Keratinocyte (primary cell): ENCODE measurements at regions not wholly inside any gene's neighbourhood (a gene's known extent, or its start where the extent isn't known, plus 50 kb on each side); places are given as distances from the start of the nearest gene placed in this dataset.

Experiments used
- DNase-seq: peaks from one replicate; pipeline ENCODE4 v3.0.0-alpha.2; 2011; ENCODE audit warnings: low read depth, missing footprints, low spot score
- FAIRE-seq: peaks from 2 replicates; lab custom pipeline; 2011; peaks lifted over from hg19 to GRCh38; lab: Jason Lieb, UNC
- H2AFZ ChIP-seq: 2 replicates; pipeline ENCODE4 v1.6.0; 2012; ENCODE audit warnings: low read length, control low read depth, inconsistent platforms; ENCODE audit not compliant: control insufficient read depth
- H3K27ac ChIP-seq: 2 replicates; pipeline ENCODE4 v1.5.1; 2011; ENCODE audit warnings: low read length; ENCODE audit not compliant: control insufficient read depth, insufficient read depth
- H3K27me3 ChIP-seq: 3 replicates; pipeline ENCODE4 v1.6.0; 2011; ENCODE audit warnings: low read length; ENCODE audit not compliant: control insufficient read depth, insufficient read depth; ENCODE audit errors: extremely low read depth
- H3K36me3 ChIP-seq, 2 experiments: 2 replicates in 1 of 2; 3 replicates in 1 of 2; pipeline ENCODE4 v1.5.1; 2011; ENCODE audit warnings: low read length in 2 of 2, mild to moderate bottlenecking in 1 of 2; ENCODE audit not compliant: control insufficient read depth in 2 of 2, insufficient read depth in 2 of 2; ENCODE audit errors: extremely low read depth in 1 of 2
- H3K4me1 ChIP-seq: 3 replicates; pipeline ENCODE4 v1.5.1; 2011; ENCODE audit warnings: low read length; ENCODE audit not compliant: control insufficient read depth, insufficient read depth; ENCODE audit errors: extremely low read depth
- H3K4me2 ChIP-seq: 3 replicates; pipeline ENCODE4 v1.6.0; 2011; ENCODE audit warnings: low read depth, low read length; ENCODE audit not compliant: control insufficient read depth, insufficient read depth; ENCODE audit errors: extremely low read depth
- H3K4me3 ChIP-seq, 3 experiments: fragments of 200-600 bp in 1 of 3; sonication (generic) in 1 of 3; 2 replicates in 2 of 3; 3 replicates in 1 of 3; pipeline ENCODE4 v1.5.1; 2011 to 2016; ENCODE audit warnings: low read length in 3 of 3, mild to moderate bottlenecking in 3 of 3, control low read depth in 2 of 3, inconsistent platforms in 1 of 3, low read depth in 1 of 3, mixed read lengths in 1 of 3, mixed run types in 1 of 3, moderate library complexity in 1 of 3; ENCODE audit not compliant: control insufficient read depth in 2 of 3, insufficient read depth in 2 of 3; ENCODE audit errors: extremely low read depth in 1 of 3
- H3K79me2 ChIP-seq: 2 replicates; pipeline ENCODE4 v1.6.0; 2012; ENCODE audit warnings: low read length; ENCODE audit not compliant: control insufficient read depth, insufficient read depth
- H3K9ac ChIP-seq: 3 replicates; pipeline ENCODE4 v1.6.0; 2011; ENCODE audit warnings: low read length; ENCODE audit not compliant: control insufficient read depth, insufficient read depth; ENCODE audit errors: extremely low read depth
- H3K9me1 ChIP-seq: 3 replicates; pipeline ENCODE4 v1.6.0; 2011; ENCODE audit warnings: low read length; ENCODE audit not compliant: control insufficient read depth, insufficient read depth; ENCODE audit errors: extremely low read depth
- H3K9me3 ChIP-seq: 2 replicates; pipeline ENCODE4 v1.5.1; 2012; ENCODE audit warnings: low read depth, low read length; ENCODE audit not compliant: control insufficient read depth
- H4K20me1 ChIP-seq: 3 replicates; pipeline ENCODE4 v1.6.0; 2011; ENCODE audit warnings: low read length; ENCODE audit not compliant: control insufficient read depth, insufficient read depth; ENCODE audit errors: extremely low read depth
- EZH2 ChIP-seq: IDR thresholded peaks from one replicate; pipeline ENCODE4 v1.6.1; 2012; ENCODE audit warnings: inconsistent platforms, mild to moderate bottlenecking, low read length, moderate library complexity
- dilution Hi-C: fragments of 300-500 bp; cut with MboI; formaldehyde crosslinking; loops from one replicate; pipeline ENCODE4 v1.7.0; 2020; ENCODE audit warnings: low sequenced_read_pairs; ENCODE audit not compliant: extremely low pct_ligation_motif_present
- TF ChIP-seq, protein P1 (sequence below), 3 experiments: IDR thresholded peaks in 1 of 3; conservative IDR thresholded peaks in 1 of 3; optimal IDR thresholded peaks in 1 of 3; 2 replicates in 2 of 3; 3 replicates in 1 of 3; pipeline versions ENCODE3 to v1.5.1; 2011; ENCODE audit warnings: low read length in 3 of 3, mild to moderate bottlenecking in 3 of 3, moderate library complexity in 2 of 3, control low read depth in 1 of 3, inconsistent platforms in 1 of 3; ENCODE audit not compliant: insufficient read depth in 2 of 3; ENCODE audit errors: extremely low read depth in 1 of 3

DNA sequence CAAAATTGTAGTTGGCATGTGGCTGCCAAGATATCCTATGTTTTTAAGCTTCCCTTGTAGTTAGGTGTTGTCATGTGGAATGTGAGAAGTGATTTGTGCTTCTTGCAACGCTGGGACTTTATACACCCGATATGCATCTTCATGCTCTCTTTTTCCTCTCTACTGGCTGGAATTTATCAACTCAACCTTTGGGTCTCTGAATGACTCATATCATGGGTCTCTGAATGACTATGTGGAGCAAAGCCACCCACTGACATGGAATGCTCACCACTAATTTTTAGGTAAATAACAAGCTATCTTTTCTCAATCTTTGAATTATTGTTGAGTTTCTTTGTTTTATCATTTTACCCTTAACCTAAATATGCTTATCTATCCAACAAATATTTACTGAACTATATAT is 144.6 kb downstream of the ATP23 start:
- Histone ChIP-seq H4K20me1 (no peaks in the 10 kb centered on the region), H3K9me3 (no peaks in the 10 kb centered on the region), H3K9me1 (no peaks in the 10 kb centered on the region), H3K36me3 (no peaks in the 10 kb centered on the region), H3K9ac (no peak overlapping the region), H3K4me3 (no peak overlapping the region), H3K4me1 (no peaks in the 10 kb centered on the region), H2AFZ (no peak overlapping the region), H3K27ac (no peak overlapping the region), H3K27me3 (no peaks in the 10 kb centered on the region), H3K79me2 (no peaks in the 10 kb centered on the region), H3K4me2 (no peak overlapping the region)
- dilution Hi-C loops = no loop called here
- FAIRE-seq (no peak), DNase-seq (no peak)
- TF ChIP-seq, protein P1, sequence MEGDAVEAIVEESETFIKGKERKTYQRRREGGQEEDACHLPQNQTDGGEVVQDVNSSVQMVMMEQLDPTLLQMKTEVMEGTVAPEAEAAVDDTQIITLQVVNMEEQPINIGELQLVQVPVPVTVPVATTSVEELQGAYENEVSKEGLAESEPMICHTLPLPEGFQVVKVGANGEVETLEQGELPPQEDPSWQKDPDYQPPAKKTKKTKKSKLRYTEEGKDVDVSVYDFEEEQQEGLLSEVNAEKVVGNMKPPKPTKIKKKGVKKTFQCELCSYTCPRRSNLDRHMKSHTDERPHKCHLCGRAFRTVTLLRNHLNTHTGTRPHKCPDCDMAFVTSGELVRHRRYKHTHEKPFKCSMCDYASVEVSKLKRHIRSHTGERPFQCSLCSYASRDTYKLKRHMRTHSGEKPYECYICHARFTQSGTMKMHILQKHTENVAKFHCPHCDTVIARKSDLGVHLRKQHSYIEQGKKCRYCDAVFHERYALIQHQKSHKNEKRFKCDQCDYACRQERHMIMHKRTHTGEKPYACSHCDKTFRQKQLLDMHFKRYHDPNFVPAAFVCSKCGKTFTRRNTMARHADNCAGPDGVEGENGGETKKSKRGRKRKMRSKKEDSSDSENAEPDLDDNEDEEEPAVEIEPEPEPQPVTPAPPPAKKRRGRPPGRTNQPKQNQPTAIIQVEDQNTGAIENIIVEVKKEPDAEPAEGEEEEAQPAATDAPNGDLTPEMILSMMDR (optimal IDR thresholded peaks at IDR 0.05 in 1 of 3, IDR thresholded peaks at IDR 0.05 in 1 of 3, conservative IDR thresholded peaks at IDR 0.05 in 1 of 3; ENCODE audit: extremely low read depth in 1 of 3, insufficient read depth in 2 of 3, low read length in 3 of 3) = no peak
- TF ChIP-seq EZH2 = no peak

DNA sequence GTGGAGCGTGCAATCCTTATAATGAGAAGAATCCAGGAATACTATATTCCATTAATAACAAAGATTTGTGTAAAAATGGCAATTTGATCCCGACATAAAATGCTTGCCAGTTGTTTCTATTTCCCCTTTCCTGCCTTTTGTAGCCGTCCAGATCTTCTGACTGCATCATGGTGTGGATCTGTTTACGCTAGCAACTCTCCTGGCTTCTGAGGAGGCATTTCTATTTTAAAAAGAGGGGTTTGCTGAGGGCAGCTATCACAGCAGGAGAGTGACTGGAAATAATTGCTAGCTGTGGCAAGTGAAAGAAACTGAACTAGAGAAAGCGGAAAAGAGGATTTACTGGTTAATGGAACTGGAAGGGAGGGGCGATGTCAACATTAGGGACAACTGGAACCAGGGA is 145.6 kb downstream of the ATP23 start:
- Histone ChIP-seq H3K27ac (no peak overlapping the region), H3K27me3 (no peaks in the 10 kb centered on the region), H3K9me1 (no peaks in the 10 kb centered on the region), H4K20me1 (no peaks in the 10 kb centered on the region), H3K9me3 (no peaks in the 10 kb centered on the region), H3K4me1 (no peaks in the 10 kb centered on the region), H3K36me3 (no peaks in the 10 kb centered on the region), H3K4me3 (no peak overlapping the region), H3K79me2 (no peaks in the 10 kb centered on the region), H3K4me2 (no peak overlapping the region), H2AFZ (no peak overlapping the region), H3K9ac (no peak overlapping the region)
- TF ChIP-seq, protein P1 (optimal IDR thresholded peaks at IDR 0.05 in 1 of 3, IDR thresholded peaks at IDR 0.05 in 1 of 3, conservative IDR thresholded peaks at IDR 0.05 in 1 of 3; ENCODE audit: extremely low read depth in 1 of 3, insufficient read depth in 2 of 3, low read length in 3 of 3) = no peak
- no peak for TF ChIP-seq EZH2
- FAIRE-seq = no peak
- DNase-seq = no peak
- dilution Hi-C loops = no loop called here
